Mucosa of descending colon (tissue), 3 donors: ENCODE measurements at regions not wholly inside any gene's neighbourhood (a gene's known extent, or its start where the extent isn't known, plus 50 kb on each side); places are given as distances from the start of the nearest gene placed in this dataset.
A peak's percentile ranks its signal among the peaks of the same experiment; 100 is the strongest.
"Not testable (repeated sequence)": the region's sequence is repeated elsewhere in the genome, so short reads cannot be mapped to it uniquely, and the experiment has no call there.

ENCODE experiments used
- ATAC-seq: fragments of 200-7000 bp; cut with Tn5 transposase; one replicate; pipeline ENCODE4 v1.9.1; 2020; ENCODE audit warnings: mild to moderate bottlenecking, moderate library complexity
- DNase-seq, 3 donors: peaks; one replicate each; pipeline ENCODE4 v3.0.0-alpha.2; 2020
- H3K36me3 ChIP-seq: fragments of 200-600 bp; one replicate; pipeline ENCODE4 v1.8.0; 2021; ENCODE audit warnings: low read depth, mild to moderate bottlenecking
- H3K4me1 ChIP-seq: fragments of 200-600 bp; one replicate; pipeline ENCODE4 v1.8.0; 2021; ENCODE audit warnings: low read depth, mild to moderate bottlenecking
- H3K4me3 ChIP-seq: fragments of 200-600 bp; one replicate; pipeline ENCODE4 v1.8.0; 2021; ENCODE audit warnings: mild to moderate bottlenecking
- H3K9me3 ChIP-seq: fragments of 200-600 bp; one replicate; pipeline ENCODE4 v1.8.0; 2021; ENCODE audit warnings: mild to moderate bottlenecking
- intact Hi-C, 2 donors: fragments of 100-400 bp; cut with DNase I in 1 of 2; cut with micrococcal nuclease in 1 of 2; formaldehyde crosslinking; loops; one replicate each; pipeline versions ENCODE4 v1.11.0 to v1.11.1; 2022; cut with DNase I, micrococcal nuclease
- TF ChIP-seq, protein P1 (sequence below): fragments of 200-600 bp; IDR thresholded peaks from one replicate; pipeline ENCODE4 v1.8.0; 2022; ENCODE audit warnings: antibody characterized with exemption, mild to moderate bottlenecking
- donor health status: DM: no; HTN: no; CAD: no; lungs with moderate emphysema.
- donor health status: DM: no; HTN: no; CAD: no.
- donor health status: DM: no; HTN: yes; CAD: no.

- Histone ChIP-seq H3K36me3 (no peaks in the 10 kb centered on the region), H3K4me1 (no peaks in the 10 kb centered on the region), H3K9me3 (no peaks in the 10 kb centered on the region), H3K4me3 (no peak overlapping the region)
- DNase-seq (no peak), ATAC-seq (peak; percentile 26)
- TF ChIP-seq, protein P1, sequence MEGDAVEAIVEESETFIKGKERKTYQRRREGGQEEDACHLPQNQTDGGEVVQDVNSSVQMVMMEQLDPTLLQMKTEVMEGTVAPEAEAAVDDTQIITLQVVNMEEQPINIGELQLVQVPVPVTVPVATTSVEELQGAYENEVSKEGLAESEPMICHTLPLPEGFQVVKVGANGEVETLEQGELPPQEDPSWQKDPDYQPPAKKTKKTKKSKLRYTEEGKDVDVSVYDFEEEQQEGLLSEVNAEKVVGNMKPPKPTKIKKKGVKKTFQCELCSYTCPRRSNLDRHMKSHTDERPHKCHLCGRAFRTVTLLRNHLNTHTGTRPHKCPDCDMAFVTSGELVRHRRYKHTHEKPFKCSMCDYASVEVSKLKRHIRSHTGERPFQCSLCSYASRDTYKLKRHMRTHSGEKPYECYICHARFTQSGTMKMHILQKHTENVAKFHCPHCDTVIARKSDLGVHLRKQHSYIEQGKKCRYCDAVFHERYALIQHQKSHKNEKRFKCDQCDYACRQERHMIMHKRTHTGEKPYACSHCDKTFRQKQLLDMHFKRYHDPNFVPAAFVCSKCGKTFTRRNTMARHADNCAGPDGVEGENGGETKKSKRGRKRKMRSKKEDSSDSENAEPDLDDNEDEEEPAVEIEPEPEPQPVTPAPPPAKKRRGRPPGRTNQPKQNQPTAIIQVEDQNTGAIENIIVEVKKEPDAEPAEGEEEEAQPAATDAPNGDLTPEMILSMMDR = no peak
- intact Hi-C loops = no loop called here
Measured at GRCh38 chr15:58361273-58361759, 70.5 kb upstream of the LIPC start.

- Histone ChIP-seq H3K4me3 (no peak overlapping the region), H3K4me1 (no peaks in the 10 kb centered on the region), H3K36me3 (no peaks in the 10 kb centered on the region), H3K9me3 (no peaks in the 10 kb centered on the region)
- no peak for DNase-seq
- no peak for ATAC-seq
- TF ChIP-seq, protein P1 = no peak
- intact Hi-C loops = no loop called here
Measured at GRCh38 chr15:58362262-58362922, 69.4 kb upstream of the LIPC start.

GRCh38 chr15:58363118-58363517 is 68.7 kb upstream of the LIPC start:
- H3K9me3 ChIP-seq, intact Hi-C loops, H3K4me3 ChIP-seq, ATAC-seq, DNase-seq, H3K36me3 ChIP-seq, H3K4me1 ChIP-seq: not testable (repeated sequence)

DNA sequence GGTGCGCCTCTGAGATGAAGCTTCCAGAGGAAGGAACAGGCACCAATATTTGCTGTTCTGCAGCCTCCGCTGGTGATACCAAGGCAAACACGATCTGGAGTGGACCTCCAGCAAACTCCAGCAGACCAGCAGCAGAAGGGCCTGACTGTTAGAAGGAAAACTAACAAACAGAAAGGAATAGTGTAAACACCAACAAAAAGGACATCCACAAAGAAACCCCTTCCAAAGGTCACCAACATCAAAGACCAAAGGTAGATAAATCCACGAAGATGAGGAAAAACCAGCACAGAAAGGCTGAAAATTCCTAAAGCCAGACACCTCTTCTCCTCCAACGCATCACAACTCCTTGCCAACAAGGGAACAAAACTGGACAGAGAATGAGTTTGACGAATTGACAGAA is 68.1 kb upstream of the LIPC start:
- H3K4me1 ChIP-seq, DNase-seq, intact Hi-C loops, H3K9me3 ChIP-seq, ATAC-seq, H3K36me3 ChIP-seq, H3K4me3 ChIP-seq: not testable (repeated sequence)

DNA sequence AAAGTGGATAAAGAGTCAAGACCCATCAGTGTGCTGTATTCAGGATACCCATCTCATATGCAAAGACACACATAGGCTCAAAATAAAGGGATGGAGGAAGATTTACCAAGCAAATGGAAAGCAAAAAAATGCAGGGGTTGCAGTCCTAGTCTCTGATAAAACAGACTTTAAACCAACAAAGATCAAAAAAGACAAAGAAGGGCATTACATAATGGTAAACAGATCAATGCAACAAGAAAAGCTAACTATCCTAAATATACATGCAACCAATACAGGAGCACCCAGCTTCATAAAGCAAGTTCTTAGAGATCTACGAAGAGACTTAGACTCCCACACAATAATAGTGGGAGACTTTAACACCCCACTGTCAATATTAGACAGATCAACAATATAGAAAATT is 66.7 kb upstream of the LIPC start:
- H3K4me1 ChIP-seq, intact Hi-C loops, H3K36me3 ChIP-seq, DNase-seq, ATAC-seq, H3K9me3 ChIP-seq, H3K4me3 ChIP-seq: not testable (repeated sequence)

DNA sequence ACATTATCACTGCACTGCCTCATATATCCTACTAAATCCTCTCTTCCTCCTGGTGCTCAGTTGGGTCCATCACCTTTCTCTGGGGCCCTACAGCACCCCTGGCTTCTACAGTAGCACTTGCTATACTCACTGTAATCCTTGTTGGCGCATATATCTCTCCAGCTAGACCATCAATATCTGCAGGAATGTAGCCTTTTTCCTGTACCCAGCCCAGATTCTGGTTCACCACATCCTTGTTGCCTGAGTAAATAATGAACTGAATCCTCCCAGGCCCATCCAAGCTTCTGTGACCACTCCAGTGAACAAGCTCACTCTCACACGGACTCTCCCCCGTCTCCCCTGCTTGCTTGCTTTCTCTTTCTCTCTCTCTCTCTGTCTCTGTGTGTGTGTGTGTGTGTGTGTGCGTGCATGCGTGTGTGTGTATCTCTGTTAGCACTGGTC is 62.5 kb upstream of the LIPC start:
- Histone ChIP-seq H3K36me3 (no peaks in the 10 kb centered on the region), H3K4me3 (no peak overlapping the region), H3K4me1 (no peaks in the 10 kb centered on the region), H3K9me3 (peaks cover 5% of the 10 kb centered on the region)
- TF ChIP-seq, protein P1 = no peak
- ATAC-seq = peak; percentile 68
- intact Hi-C loops = no loop called here
- peak in 1 of 3 donors; percentile 46 for DNase-seq

DNA sequence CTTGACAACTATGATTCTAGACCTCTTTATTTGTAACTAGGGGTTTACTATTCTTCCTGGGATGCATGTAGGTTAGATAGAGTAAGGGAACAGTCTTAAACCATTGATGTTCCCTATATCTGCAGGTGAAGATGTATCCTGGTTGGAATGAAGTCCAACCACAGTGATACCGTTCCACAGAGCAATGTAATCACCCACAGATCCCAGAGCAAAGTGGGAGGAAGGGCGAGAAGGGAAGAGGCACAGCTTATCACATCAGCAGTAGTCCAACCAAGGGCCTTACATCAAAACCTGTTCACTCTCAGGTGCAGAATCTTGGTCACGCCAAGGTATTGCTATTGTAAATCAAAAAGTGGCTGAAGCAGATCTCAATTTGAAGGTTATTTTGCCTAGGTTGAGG is 61.8 kb upstream of the LIPC start:
- ATAC-seq = no peak
- Histone ChIP-seq H3K9me3 (peaks cover 5% of the 10 kb centered on the region), H3K4me3 (no peak overlapping the region), H3K4me1 (no peaks in the 10 kb centered on the region), H3K36me3 (no peaks in the 10 kb centered on the region)
- intact Hi-C loops = no loop called here
- DNase-seq = no peak
- TF ChIP-seq, protein P1 = no peak
